GM18858 (cell line): ENCODE measurements at regions not wholly inside any gene's neighbourhood (a gene's known extent, or its start where the extent isn't known, plus 50 kb on each side); places are given as distances from the start of the nearest gene placed in this dataset.

ENCODE experiments used
- ATAC-seq: cut with Tn5 transposase; IDR thresholded peaks from one replicate; pipeline ENCODE4 v1.9.1; 2021; ENCODE audit not compliant: unreplicated experiment

DNA sequence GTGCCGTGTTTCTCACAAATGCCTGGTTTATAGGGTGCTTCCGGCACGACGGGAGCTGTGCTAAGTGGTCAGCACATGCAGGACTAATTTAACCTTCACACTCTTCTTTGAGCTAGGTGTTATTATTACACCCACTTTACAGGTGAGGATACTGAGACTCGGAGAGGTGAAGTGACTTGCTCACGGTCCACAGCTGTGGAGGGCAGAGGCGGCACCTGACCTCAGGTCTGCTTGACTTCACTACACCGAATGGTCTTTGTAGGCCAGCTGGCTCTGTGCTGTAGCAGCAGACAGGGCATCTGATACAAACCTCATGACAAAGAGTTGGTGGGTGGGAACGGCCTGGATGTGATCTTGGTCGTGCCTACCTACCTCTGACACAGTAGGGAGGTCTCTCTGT, 102.0 kb upstream of the BOD1 start:
- no peak for ATAC-seq

DNA sequence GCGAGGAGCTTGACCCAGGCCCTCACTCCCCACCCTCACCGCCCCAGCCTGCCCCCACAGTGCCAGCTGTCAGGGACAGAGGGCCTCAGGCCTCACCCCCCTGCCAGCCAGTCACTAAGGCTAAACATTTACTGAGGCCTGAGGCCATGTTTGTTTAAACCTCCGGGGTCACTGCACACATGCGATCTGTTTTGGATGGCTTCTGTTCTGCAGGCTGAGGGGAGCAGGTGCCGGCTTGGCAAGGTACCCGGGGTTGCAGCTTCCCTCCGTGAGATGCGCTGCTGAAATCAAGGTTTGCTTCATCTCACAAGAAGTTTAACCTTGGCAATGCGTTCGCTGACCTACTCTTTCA, 103.3 kb upstream of the BOD1 start:
- no peak for ATAC-seq

DNA sequence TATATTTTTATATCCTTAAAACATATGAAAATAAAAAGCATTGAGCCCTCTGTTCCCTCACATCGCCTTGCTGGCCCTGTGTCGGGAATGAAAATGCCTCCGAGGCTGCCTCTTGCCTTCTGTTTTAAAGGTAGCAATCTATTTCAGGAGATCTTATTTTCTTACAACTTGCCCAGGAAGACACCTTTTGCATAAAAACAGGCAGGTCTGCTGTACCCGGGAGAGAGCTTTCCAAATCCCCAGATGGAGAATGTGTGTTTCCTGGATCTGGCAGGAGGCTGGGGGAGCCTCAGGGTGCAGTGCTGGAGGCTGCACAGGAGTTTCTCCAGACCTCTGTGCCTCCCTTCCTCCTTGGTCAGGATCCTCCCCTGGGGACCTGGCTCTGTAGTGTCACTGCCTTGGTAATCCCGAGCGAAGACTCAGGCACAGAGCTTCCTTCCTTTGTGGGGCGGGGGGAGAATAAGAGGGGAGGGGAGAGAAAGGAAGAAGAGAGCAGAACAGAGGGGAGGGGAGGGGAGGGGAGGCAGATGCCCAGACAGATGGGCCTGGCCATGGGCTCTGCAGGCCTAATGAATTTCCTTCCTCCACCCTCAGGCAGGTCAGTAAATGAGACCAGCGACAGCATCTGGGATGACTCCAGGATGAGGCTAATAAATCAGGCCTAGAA, 104.0 kb upstream of the BOD1 start:
- no peak for ATAC-seq

DNA sequence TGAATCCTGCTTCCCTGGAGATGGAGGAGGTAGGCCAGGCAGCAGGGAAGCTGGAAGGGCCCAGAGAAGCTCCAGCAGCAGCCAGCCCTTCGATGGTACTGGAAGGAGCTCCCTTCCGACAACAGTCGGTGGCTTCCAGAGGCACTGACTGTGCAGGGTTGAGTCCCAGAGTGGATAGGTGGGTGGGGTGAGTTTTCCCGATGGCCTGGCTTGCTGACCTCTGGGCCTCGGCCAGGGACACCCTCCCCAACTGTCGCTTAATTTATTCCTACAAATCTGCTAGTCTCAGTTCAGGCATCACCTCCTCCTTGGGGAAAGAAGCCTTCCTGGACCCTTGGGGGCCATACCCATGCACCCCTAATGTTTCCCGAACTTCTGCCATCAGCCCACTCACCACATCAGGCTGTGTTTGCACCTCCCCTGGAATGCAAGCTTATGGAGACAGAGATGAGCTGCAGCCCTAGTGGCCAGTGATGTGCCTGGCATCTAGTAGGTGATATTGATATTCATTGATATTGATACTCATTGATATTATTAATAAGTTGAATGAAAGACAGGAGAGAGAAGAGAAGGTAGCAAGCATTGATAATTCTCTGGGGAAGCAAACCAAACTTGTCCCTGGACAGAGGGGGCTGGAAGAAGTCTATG, 104.6 kb upstream of the BOD1 start:
- ATAC-seq: no peak

DNA sequence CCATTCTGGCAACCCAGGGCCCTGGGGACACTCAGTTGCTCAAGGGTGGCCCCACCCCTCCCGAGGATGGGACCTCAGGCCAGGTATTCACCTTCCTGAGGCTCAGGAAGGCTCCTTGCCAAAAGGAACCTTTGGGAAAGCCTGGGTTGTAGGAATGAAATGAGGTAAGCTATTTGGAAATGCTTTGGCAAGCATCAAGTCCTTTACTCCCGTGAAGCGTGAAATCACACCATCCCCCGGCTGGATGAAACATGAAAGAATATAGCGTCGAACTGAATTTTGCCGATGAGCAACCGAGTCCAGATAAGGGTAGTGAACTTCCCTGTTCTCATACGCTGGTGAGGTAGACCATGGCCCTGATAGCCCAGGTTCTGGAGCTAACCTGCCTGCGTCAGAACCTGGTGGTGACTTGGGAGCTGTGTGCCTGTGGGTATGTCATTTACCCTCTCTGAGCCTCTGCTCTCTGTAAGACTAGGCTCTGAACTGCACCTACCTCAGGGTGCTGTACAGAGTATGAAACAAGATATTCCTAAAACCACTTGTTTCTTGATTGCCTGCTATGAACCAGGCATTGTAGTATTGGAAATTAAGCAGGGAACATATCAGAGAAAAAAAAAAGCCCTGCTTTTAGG, 105.3 kb upstream of the BOD1 start:
- no peak for ATAC-seq

DNA sequence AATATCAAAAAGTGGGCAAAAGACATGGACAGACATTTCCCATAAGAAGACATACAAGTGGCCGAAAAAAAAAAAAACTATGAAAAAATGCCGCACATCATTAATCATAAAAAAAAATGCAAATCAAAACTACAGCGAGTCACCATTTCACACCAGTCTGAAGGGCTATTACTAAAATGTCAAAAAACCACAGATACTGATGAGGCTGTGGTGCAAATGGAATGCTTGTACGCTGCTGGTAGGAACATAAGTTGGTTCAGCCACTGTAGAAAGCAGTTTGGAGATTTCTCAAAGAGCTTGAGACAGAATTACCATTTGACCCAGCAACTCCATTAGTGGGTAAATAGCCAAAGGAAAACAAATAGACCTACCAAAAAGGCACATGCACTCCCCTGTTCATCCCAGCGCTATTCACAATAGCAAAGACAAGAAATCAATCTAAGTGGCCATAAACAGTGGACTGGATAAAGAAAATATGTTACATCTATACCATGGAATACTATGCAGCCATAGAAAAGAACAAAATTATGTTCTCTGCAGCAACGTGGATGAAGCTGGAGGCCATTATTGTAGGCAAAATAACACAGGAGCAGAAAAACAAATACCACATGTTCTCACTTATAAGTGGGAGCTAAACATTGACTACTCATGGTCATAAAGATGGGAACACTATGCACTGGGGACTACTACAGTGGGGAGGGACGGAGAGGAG, 110.6 kb upstream of the BOD1 start:
- no peak for ATAC-seq

DNA sequence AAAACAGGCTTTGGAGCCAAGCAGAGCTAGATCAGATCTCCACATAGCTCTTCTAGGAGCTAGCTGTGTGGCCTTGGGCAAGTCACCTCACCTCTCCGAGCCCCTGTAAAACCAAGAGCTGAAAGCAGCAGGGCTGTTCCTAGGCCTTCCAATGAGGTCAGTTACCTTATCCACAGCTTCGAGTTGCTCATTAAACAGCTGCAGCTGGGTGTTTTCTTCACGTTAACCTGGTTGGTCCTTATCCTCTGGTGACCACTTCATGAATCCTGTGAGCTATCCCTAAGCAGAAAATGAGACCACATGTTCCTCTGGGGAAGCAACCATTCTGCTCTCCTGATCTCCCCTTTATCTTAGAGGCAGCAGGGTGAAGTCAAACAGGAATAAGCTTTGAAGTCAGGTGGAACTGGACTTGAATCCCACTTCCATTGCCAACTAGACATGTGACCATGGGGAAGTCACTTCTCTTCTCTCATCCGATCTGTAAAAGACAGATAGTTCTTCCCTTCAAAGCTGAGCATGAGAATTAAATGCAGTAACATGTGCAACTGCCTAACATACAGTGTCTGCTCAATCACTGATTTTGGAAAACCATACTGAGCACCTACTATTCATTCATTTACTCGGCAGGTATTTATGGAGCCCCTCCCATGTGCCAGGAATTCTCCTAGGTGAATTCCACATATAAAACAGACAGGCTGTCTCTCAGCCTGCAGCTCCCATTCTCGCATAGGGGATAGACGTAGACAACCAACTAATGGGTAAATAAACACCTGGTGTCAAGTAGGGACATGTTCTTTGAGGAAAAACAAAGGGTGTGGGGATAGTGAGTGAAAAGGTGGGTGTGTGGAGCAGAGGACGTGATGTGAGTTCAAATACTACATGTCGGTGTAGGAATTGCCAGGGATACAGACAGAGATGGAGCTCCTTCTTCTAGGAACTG, 111.7 kb upstream of the BOD1 start:
- ATAC-seq: no peak

DNA sequence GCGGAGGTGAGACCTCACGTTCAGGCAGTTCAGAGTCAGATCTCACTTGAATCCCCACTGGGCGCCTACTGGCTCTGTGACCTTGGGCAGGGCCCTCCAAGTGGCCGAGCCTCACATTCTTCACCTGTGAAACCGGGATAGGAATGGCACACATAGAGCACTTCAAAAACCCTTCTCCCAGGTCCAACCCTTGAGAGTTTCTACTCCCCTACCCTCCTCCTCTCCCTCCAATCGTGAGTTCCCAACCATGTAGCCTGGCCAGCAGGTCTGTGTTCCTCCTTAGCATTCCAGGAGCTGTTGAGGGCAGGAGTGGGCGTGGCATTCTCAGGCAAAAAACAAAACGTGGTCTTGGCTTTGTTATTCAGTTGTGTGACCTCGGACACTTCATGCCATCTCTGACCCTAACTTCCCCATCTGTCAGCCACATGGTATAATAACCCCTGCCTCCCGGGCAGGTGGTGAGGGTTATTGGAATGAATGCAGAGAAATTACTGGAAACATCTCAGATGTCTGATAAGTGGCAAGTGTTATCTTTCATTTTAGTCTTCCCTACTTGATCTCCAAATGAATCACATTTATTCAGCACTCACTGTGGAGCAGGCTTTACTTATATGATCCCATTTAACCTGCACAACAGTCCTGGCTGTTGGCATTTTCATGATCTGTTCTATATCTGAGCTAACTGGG, 112.8 kb upstream of the BOD1 start:
- no peak for ATAC-seq

DNA sequence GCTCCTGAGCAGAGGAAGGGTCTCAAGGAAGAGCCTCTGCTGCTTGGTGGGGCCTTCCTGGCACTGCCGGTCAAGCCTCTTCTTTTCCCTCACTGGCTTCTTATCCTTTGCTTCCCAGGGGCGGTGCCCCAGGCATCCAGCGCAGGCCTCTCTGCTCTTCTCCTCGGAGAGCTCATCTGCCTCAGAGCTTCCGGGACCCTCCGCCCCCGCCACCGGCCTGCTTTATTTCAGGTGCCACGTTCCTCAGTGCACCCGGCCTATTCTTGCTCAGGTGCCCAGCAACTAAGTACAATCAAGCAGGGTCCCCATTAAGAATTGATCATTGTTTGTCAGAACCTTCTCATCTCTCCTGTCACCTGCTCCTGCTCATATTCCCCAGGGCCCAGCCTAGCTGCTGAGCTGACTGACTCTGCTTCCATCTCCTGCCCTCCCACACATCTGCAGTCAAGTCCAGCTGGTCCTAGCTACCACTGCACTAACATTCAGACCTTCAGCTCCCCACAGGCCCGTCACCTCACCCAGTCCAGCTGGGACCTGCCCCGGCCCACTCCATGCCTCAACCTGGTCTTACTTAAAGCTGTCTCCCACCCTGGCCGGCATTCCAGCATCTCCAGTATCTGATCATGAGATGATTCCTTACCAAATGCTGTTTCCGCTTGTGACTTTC, 114.3 kb upstream of the BOD1 start:
- ATAC-seq: no peak

DNA sequence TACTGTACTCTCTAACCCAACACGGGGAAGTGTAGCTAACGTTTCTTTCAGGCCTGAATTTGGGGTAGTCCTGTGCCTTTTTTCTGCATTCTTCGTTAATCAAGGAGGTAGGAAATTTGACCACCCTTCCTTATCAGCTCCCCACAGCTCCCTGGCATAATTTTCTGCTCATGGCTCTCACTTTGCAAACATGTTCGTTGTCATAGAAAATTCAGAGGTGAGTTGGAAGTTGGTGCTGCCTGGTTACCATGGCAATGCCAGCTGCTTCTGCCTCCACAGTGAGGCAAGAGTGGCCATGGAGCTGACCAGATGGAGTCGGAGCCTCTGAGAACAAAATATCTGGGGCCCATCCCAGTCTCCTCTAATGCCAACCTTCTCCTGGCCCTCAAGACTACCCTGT, 116.6 kb upstream of the BOD1 start:
- no peak for ATAC-seq

DNA sequence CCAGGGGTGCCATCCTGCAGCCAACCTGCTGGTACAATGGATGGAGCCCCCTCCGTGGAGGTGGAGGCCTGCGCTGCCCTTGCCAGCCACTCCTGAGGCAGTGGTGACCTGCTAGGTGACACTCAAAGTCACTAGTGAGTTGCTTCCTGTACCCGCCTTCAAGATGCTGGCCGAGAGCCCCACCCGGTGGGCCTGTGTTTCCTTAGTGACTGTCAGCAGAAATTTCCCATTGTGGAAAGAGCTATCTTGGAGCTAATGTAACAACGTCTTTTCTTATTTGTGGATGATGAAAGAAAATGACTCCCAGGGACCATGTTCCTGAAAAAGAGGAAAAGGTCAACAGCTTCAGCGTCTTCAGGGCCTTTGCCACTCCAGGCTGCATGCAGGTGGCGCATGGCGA, 117.0 kb upstream of the BOD1 start:
- ATAC-seq: no peak

DNA sequence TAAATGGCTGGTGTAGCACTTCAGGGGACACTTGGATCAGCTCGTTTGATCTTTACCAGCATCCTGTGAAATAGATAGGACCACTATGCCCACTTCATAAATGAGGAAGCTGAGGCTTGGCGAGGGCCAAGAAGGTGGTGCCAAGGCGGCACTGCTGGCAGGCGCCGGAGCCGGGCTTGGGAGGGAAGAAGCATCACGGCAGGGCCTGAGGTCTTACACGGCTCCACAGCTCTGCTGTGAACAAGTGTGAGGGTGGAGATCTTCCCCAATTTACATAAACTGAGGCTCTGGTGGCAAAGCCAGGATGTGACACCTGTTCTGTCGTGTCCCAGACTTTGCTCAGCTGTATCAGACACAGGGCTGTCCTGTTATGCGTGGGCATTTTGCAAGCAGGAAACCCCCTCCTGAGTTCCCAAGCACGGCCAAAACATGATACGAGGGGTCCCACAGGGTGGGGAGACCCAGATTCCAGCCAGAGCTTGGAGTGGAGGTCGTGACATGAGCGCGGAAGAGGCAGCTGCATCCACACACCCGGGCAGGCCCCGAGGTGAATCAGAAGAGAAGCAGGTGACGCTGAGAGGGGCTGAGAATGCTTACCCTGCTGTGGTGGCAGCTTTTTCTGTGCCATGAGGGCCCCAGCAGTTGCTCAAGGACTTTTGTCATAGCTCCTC, 117.5 kb upstream of the BOD1 start:
- ATAC-seq: peak; percentile 55

DNA sequence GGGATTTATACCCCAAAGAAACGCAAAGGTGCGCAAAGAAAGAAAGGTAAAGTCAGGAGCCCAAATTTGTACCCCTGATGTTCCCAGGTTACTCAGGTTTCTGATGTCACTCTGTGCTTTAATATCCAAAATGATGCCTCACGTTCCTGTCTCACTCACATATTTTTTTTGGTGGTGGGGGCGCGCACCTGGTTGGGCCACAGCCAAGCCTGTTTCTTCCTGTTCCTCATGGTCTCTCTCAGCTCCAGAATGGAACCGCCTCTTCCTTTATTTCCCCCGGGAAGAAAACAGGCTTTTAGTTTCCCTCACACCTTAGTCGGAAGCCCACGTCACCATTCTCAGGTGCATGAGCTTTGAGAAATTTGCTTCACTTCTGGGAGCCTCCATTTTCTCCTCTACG, 118.3 kb upstream of the BOD1 start:
- no peak for ATAC-seq

DNA sequence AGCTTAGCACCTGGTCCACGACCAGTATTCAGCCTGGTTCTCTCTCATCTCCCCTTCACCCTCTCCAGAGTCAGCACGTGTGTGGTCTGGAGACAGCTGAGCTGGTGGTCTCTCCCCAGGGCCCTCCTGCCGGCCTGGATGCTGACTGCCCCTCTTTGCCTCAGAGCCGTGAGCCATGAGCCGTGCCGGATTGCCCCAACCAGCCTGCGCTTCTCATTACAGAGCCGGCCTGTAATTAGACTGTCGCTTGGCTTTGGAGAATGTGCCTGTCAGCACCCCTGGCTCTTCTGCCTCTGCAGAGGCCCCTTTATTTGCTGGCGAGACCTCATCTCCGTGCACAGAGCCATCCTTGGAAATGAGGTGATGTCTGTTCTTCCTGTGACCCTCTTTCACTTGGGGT, 118.7 kb upstream of the BOD1 start:
- ATAC-seq: no peak

DNA sequence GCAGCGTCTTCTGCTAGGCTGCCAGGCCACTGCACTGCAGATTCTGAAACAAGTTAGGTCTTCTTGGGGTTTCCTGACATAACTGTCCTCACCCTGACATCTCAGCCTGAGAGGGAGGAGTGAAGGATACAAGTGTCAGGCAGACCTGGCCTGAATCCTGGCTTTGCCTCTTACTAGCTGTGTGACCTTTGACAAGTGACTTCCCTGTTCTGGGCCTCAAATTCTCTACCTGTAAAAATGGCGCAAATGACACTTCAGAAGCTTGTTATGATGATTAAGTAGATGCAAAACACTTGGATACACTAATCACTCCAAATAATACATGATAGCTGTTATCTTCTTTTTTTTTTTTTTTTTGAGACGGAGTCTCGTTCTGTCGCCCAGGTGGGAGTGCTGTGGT, 119.2 kb upstream of the BOD1 start:
- no peak for ATAC-seq

DNA sequence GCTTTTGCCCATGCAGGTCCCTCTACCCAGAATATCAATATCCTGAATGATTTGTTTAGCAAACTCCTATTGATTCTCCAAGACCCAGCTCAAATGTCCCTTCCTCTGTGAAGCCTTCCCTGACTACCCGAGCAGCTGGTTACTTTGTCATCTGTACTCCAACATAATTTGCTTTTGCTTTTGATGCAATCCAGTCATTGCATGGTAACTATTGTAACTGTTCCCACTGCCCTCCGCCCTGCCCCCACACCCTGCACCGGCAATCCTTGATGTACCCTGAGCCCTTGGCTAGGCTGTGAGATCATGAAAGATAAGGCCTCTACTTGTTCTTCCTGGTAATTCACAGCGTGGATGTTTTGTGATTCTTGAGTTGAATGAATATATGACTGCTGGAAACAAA, 119.9 kb upstream of the BOD1 start:
- ATAC-seq: no peak

DNA sequence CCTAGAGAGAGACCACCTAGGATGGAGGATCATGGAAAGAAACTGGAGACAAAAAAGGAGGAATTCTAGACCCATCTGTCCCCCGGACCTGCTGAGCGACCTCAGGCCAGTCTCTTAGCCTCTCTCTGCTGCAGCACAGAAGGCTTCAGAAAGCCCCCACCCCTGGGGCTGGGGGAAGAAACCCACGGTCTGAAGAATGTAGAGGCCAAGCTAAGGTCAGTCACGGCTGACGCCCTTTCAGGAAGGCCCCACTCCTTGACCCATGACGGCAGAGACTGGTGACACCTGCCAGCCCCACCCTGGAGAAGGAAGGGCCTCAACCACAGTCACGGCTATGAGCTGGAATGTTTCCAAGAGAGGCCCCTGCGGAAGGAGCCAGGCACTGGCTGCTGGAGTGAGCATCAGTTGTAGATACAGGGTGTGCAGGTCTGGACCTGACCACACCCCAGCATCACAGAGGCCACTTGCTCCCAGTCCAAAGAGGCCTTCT, 120.5 kb upstream of the BOD1 start:
- ATAC-seq: peak; percentile 69

DNA sequence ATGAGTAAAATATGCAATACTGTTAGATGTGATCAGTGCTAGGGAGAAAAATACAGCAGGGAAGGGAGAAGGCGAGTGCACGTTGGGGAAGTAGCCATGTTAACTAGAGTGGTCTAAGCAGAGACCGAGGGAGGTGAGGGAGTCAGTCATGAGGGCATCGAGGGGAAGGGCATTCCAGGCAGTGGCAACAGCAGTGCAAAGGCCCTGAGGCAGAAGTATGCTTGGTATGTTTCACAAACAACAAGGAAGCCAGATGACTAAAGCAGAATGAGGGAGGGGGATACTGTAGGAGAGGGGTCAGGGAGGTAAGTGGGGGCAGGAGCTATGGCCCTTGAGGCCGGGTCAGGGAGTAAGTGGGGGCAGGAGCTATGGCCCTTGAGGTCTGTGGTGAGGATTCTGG, 123.3 kb upstream of the BOD1 start:
- ATAC-seq: no peak

DNA sequence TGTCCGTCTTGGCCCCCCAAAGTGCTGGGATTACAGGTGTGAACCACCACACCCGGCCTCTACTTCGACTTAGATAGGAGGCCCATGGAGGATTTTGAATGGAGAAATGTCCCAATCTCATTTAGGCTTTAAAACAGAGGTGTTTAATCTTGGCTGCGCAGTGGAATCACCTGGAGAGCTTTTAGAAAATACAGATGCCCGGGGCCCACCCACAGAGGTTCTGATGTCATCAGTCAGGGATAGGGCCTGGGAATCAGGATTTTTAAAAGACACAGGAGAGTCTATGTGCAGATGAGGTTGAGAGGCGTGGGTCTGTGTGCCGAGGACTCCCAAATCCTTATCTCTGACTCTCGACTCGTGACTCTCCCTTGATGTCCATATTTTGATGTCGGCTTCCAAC, 124.0 kb upstream of the BOD1 start:
- ATAC-seq: no peak
